Skin epidermis (tissue), 12 donors: ENCODE measurements at regions not wholly inside any gene's neighbourhood (a gene's known extent, or its start where the extent isn't known, plus 50 kb on each side); places are given as distances from the start of the nearest gene placed in this dataset.

Experiments
- H3K27ac ChIP-seq, 21 experiments: fragments of 200-600 bp; sonication (generic) in 11 of 21; one replicate each; pipeline ENCODE4 v1.5.0; 2020; ENCODE audit warnings: mild to moderate bottlenecking in 3 of 21, inconsistent platforms in 2 of 21, moderate library complexity in 2 of 21
- H3K4me3 ChIP-seq, 7 experiments: fragments of 200-600 bp; sonication (generic) in 2 of 7; one replicate each; pipeline ENCODE4 v1.5.0; 2020; ENCODE audit warnings: inconsistent platforms in 2 of 7, mild to moderate bottlenecking in 2 of 7, moderate library complexity in 1 of 7

DNA sequence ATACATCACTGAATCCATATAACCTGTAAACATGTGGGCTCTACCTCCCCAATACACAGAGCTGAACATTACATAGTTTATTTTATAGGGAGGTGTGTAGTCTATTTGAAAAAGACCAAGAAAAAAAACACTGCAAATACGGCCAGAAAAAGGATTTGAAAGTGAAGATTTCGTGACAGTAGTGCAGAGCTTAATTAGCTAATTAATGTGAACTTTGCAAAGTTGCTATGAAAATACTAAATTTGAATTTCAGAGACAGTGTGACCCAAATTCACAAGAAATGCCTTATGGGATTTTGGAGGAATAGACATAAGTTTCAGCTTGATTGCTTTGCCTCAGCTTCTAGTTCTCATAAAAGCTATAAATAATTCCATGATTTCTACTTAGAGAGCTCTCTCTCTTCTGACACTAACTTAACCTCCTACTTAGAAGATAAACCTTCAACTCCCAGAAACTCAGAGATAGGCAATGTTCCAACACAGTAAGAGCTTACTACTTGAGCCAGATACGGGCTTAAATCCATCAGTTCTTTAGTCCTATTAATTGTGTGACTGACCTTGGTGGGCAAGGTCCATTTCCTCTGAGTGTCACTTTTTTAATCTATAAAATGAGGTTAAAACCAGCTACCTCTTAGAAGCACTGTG is 87.3 kb upstream of the THBS1 start:
- H3K4me3 ChIP-seq = no peak overlapping the region
- H3K27ac ChIP-seq = no peak overlapping the region

- Histone ChIP-seq H3K27ac (no peak overlapping the region), H3K4me3 (no peak overlapping the region)
These were observed 86.4 kb upstream of the THBS1 start for GRCh38 chr15:39494462-39494861.

- Histone ChIP-seq H3K4me3 (no peak overlapping the region), H3K27ac (peak overlapping the region in 4 of 21 experiments; percentile 12 to 27 (median 14))
These were observed 84.7 kb upstream of the THBS1 start for GRCh38 chr15:39495871-39496840.

GRCh38 chr15:39497016-39497758 is 83.7 kb upstream of the THBS1 start:
- Histone ChIP-seq H3K4me3 (no peak overlapping the region), H3K27ac (peak overlapping the region in 5 of 21 experiments; percentile 2 to 60 (median 27))

GRCh38 chr15:39497759-39498565 is 82.9 kb upstream of the THBS1 start:
- Histone ChIP-seq H3K27ac (peak overlapping the region in 6 of 21 experiments; percentile 2 to 78 (median 45)), H3K4me3 (no peak overlapping the region)

DNA sequence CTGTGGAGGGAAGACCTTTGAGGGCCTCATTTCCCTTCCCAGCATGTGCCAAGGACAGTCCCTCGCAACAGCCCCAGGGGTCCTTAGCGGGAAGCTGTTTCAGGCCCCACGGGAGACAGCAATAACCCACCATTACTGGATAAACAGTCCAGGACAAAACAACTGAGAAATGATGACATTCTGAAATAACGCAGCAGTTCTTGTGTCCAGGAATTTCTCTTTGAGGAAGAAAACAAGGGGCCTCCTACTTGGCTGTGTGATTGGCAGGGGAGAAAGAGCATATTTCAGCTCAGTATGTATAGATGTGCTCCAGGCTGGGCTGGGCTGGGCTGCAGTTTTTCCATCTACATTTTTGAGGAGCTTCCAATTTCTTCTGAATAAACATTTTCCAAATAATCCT is 82.2 kb upstream of the THBS1 start:
- H3K4me3 ChIP-seq = no peak overlapping the region
- H3K27ac ChIP-seq = peak overlapping the region in 8 of 21 experiments; percentile 1 to 78 (median 35)

- H3K4me3 ChIP-seq = no peak overlapping the region
- H3K27ac ChIP-seq = peak overlapping the region in 7 of 21 experiments; percentile 1 to 78 (median 40)
These were observed 81.8 kb upstream of the THBS1 start for GRCh38 chr15:39499042-39499441.

DNA sequence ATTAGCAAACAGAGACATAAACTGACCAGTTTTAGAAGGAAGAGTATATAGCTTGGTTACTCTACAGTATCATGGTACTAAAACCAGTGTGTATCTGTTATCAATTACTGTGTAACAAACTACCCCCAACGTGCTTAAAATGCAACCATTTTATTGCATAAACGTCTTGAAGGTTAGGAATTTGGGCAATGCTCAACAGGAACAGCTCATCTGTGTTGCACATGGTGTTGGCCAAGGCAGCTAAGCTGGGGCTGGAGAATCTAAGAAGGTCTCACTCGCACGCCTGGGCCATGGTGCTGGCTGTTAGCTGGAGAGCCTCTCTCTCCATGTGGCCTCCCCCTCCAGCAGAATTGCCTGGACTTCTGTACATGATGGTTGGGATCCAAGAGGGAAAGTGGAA is 81.2 kb upstream of the THBS1 start:
- Histone ChIP-seq H3K27ac (peak overlapping the region in 3 of 21 experiments; percentile 45 to 78 (median 71)), H3K4me3 (no peak overlapping the region)

DNA sequence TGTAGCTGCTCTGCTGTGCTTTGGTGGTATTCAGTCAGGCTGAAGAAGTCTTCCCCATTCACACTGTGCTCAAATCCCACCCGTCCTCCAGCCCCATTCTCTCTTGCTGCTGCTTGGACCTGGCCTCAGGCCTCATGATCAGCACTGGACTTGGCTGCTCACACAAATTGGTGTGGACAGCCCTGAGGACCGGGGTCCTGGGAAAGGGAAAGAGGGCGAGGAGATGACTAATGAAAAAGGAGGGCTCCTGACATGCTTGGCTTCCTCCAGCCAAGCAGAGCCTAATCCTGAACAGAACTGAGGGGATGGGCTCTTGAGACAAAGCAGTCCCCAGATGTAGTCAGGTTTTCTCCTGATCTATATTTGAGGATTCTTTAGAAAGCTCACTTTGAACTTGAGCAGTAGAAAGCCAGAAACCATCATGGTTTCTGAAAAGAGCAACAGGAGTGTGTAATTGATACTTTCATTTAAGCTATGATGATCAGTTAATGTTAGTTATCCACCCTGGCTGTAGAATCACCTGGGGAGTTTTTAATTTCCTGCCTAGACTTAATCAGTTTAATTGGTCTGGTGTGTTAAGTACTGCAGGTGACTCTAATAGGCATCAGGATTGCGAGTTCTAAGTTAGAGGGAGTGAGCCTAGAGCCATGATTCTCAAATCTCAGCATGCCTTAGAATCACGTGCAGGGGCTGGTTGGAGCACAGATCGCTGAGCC is 79.4 kb upstream of the THBS1 start:
- H3K27ac ChIP-seq = peak overlapping the region in 3 of 21 experiments; percentile 3 to 29 (median 7)
- H3K4me3 ChIP-seq = no peak overlapping the region

- Histone ChIP-seq H3K4me3 (no peak overlapping the region), H3K27ac (peak overlapping the region in 1 of 21 experiments; percentile 41)
These were observed 78.8 kb upstream of the THBS1 start for GRCh38 chr15:39502082-39502447.

DNA sequence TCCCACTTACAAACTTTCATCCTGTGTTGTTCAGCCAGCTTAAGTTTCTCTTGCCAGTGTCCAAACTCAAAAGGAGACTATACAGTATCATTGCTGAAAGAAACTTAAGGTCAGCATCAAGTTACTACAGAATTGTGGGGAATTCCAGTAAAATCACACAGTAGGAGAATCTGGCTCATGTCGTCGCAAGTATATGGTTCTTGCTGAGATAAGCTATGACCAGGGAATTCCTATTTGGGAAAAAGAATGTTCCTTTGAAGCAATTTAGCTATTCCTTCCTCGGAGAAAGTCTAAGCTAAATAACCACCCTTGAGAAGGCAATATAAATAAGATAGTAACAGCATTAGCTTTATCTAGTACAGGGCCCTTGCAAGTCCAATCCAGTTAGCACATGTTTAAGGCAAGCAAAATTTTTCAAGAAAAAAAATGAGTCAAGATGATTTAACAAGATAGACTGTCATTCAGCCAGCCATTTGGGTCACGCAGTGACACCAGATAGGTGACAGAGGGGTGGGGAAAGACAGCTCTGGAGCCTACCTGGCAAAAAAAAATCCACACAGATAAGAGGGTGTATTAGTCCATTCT is 78.2 kb upstream of the THBS1 start:
- H3K4me3 ChIP-seq = no peak overlapping the region
- H3K27ac ChIP-seq = peak overlapping the region in 5 of 21 experiments; percentile 7 to 77 (median 24)

GRCh38 chr15:39503526-39503925 is 77.4 kb upstream of the THBS1 start:
- H3K4me3 ChIP-seq = no peak overlapping the region
- peak overlapping the region in 7 of 21 experiments; percentile 0 to 77 (median 24) for H3K27ac ChIP-seq

GRCh38 chr15:39504808-39505207 is 76.1 kb upstream of the THBS1 start:
- Histone ChIP-seq H3K4me3 (no peak overlapping the region), H3K27ac (peak overlapping the region in 7 of 21 experiments; percentile 1 to 77 (median 35))

- Histone ChIP-seq H3K4me3 (no peak overlapping the region), H3K27ac (no peak overlapping the region)
These were observed 74.7 kb upstream of the THBS1 start for GRCh38 chr15:39506146-39506545.

GRCh38 chr15:39508536-39508935 is 72.3 kb upstream of the THBS1 start:
- no peak overlapping the region for H3K27ac ChIP-seq

DNA sequence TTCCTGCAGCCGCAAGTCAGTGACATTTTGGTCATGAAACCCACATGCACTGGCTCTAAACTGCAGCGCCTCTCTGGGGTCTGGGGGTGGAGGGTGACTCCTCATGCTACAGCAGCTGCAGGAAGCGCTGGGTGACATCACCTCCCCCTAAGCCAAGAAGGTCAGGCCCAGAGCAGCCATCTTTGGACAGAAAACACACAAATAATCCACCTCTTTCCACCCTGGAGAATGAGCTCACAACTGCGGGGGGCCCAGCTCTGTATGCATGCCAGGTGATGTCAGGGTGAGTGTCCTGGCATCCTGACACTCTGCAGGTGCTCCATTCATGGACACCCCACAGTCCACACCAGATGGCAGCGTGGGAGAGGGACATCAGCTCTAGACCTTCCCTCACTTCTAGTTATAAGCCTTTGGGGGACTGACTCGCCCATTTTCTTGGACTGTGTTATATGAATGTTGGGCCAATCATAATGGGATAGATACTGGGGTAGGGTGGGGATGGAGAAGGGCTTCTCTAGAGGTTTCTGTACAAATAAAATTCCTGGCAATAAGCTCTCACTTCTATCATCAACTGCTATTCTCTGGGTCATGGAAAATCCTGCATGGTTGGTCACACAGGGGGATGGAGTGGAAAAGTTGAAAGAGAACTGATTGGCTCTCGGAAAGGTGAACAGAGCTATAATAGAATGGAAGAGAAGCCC is 70.7 kb upstream of the THBS1 start:
- Histone ChIP-seq H3K4me3 (no peak overlapping the region), H3K27ac (no peak overlapping the region)

More at GRCh38 chr15:39508536-39508935, 72.3 kb upstream of the THBS1 start:
- H3K4me3 ChIP-seq = no peak overlapping the region
